GM12878 (cell line): ENCODE measurements at regions not wholly inside any gene's neighbourhood (a gene's known extent, or its start where the extent isn't known, plus 50 kb on each side); places are given as distances from the start of the nearest gene placed in this dataset.

ENCODE experiments used
- ATAC-seq: fragments of 200-7000 bp; cut with Tn5 transposase; 3 replicates; pipeline ENCODE4 v1.9.1; 2020; ENCODE audit warnings: mild to moderate bottlenecking, moderate library complexity
- BruUV-seq: library from RNA; stranded (reverse); fragments of 400-500 nt; replicated peaks from 2 replicates; lab custom pipeline; 2021; lab: Mats Ljungman, UMichigan
- CTCF ChIA-PET: fragments of 300-600 bp; sonication (Branson Sonifier 250); formaldehyde crosslinking; extraction: SDS; loops from one replicate; lab custom pipeline; 2021; ENCODE audit warnings: inconsistent platforms; lab: Yijun Ruan, JAX
- POLR2A ChIA-PET: fragments of 350-600 bp; formaldehyde crosslinking; extraction: SDS; loops from one replicate; lab custom pipeline; 2021; ENCODE audit warnings: inconsistent platforms; lab: Charles Lee
- RAD21 ChIA-PET: fragments of 300-600 bp; sonication (Branson Sonifier 250); formaldehyde crosslinking; loops from one replicate; lab custom pipeline; 2023; ENCODE audit warnings: antibody characterized with exemption; ENCODE audit not compliant: unreplicated experiment; lab: Charles Lee
- SMC1A ChIA-PET: fragments of 300-600 bp; sonication (Branson Sonifier 250); formaldehyde crosslinking; loops from one replicate; lab custom pipeline; 2023; ENCODE audit not compliant: unreplicated experiment, uncharacterized antibody; lab: Charles Lee
- DNase-seq: peaks from one replicate; pipeline ENCODE4 v3.0.0-alpha.2; 2011; ENCODE audit warnings: low read depth, low spot score
- FAIRE-seq: peaks from 3 replicates; lab custom pipeline; 2011; peaks lifted over from hg19 to GRCh38; lab: Jason Lieb, UNC
- H2AFZ ChIP-seq: 2 replicates; pipeline ENCODE4 v1.6.0; 2011; ENCODE audit warnings: low read depth, low read length, control low read depth; ENCODE audit not compliant: control insufficient read depth
- H3K27ac ChIP-seq: 2 replicates; pipeline ENCODE4 v1.5.1; 2011; ENCODE audit warnings: control low read depth; ENCODE audit not compliant: control insufficient read depth, insufficient read depth
- H3K27me3 ChIP-seq, 2 experiments: replicated peaks in 1 of 2; 2 replicates each; pipeline versions ENCODE4 v1.6.0 to v1.6.1; 2011; ENCODE audit warnings: low read length in 1 of 2; ENCODE audit not compliant: control insufficient read depth in 2 of 2, insufficient read depth in 2 of 2
- H3K36me3 ChIP-seq, 2 experiments: 2 replicates each; pipeline ENCODE4 v1.5.1; 2011; ENCODE audit warnings: low read length in 1 of 2; ENCODE audit not compliant: control insufficient read depth in 2 of 2, insufficient read depth in 2 of 2
- H3K4me1 ChIP-seq: 2 replicates; pipeline ENCODE4 v1.6.1; 2011; ENCODE audit warnings: mild to moderate bottlenecking, low read length, moderate library complexity, mixed read lengths; ENCODE audit not compliant: control insufficient read depth, insufficient read depth
- H3K4me2 ChIP-seq: 2 replicates; pipeline ENCODE4 v1.6.0; 2011; ENCODE audit warnings: control low read depth; ENCODE audit not compliant: control insufficient read depth, insufficient read depth
- H3K4me3 ChIP-seq: fragments of 200-600 bp; sonication (generic); 2 replicates; pipeline ENCODE4 v1.5.1; 2016
- H3K79me2 ChIP-seq: 2 replicates; pipeline ENCODE4 v1.6.0; 2011; ENCODE audit warnings: low read length; ENCODE audit not compliant: control insufficient read depth, insufficient read depth
- H3K9ac ChIP-seq: 2 replicates; pipeline ENCODE4 v1.8.0; 2011; ENCODE audit warnings: low read length, control low read depth, mixed read lengths; ENCODE audit not compliant: control insufficient read depth, insufficient read depth
- H3K9me3 ChIP-seq: replicated peaks from 3 replicates; pipeline ENCODE4 v1.5.1; 2011; ENCODE audit warnings: mild to moderate bottlenecking, low read length; ENCODE audit not compliant: control insufficient read depth, insufficient read depth
- H4K20me1 ChIP-seq: 2 replicates; pipeline ENCODE4 v1.6.0; 2011; ENCODE audit not compliant: control insufficient read depth, insufficient read depth
- MAX ChIP-seq: IDR thresholded peaks from 2 replicates; pipeline ENCODE4 v1.6.1; 2012; ENCODE audit warnings: low read depth, low read length, improper control_type of control experiment
- STAT3 ChIP-seq: IDR thresholded peaks from 2 replicates; pipeline ENCODE4 v1.6.1; 2011; ENCODE audit warnings: low read depth, low read length, improper control_type of control experiment
- SUZ12 ChIP-seq: fragments of 200-600 bp; sonication (generic); IDR thresholded peaks from one replicate; pipeline ENCODE4 v1.6.1; 2018; ENCODE audit warnings: antibody characterized with exemption, mild to moderate bottlenecking; ENCODE audit not compliant: unreplicated experiment
- TARDBP ChIP-seq: IDR thresholded peaks from 2 replicates; pipeline ENCODE4 v1.6.1; 2016; ENCODE audit warnings: borderline replicate concordance
- YBX1 ChIP-seq: fragments of 450-650 bp; IDR thresholded peaks from 2 replicates; pipeline ENCODE4 v1.6.1; 2016; ENCODE audit warnings: antibody characterized with exemption
- ZBED1 ChIP-seq: IDR thresholded peaks from 2 replicates; pipeline ENCODE4 v1.6.1; 2016; ENCODE audit warnings: borderline replicate concordance
- ZNF592 ChIP-seq: fragments of 450-650 bp; IDR thresholded peaks from 2 replicates; pipeline ENCODE4 v1.6.1; 2017; ENCODE audit warnings: mild to moderate bottlenecking, moderate library complexity
- WGBS: methylation state at CpG from one replicate; pipeline ENCODE4 v1.1.6; 2016; ENCODE audit warnings: low lambda C conversion rate; ENCODE audit not compliant: insufficient replicate concordance, insufficient coverage; ENCODE audit errors: missing lambda C conversion rate; 5-methylcytosine and 5-hydroxymethylcytosine counted together
- in situ Hi-C: fragments of 300-500 bp; cut with MboI; formaldehyde crosslinking; loops from 9 replicates; pipeline ENCODE4 v1.14.3; 2018; ENCODE audit warnings: mixed read lengths
- intact Hi-C: fragments of 100-400 bp; cut with micrococcal nuclease; formaldehyde crosslinking; loops from one replicate; pipeline ENCODE4 v1.14.2; 2022; ENCODE audit not compliant: unreplicated experiment
- TF ChIP-seq, protein P1 (sequence below): IDR thresholded peaks from 2 replicates; pipeline ENCODE4 v1.6.1; 2011; ENCODE audit warnings: low read depth, low read length, improper control_type of control experiment, borderline replicate concordance

GRCh38 chr10:78696791-78697395 is 371.9 kb upstream of the ZMIZ1 start:
- H4K20me1 ChIP-seq, result no peaks in the 10 kb centered on the region
- FAIRE-seq (no peak), DNase-seq (no peak), ATAC-seq (no peak)
- POLR2A ChIA-PET, result no interaction called here
- no peak overlapping the region for H2AFZ ChIP-seq
- intact Hi-C loops (no loop called here), in situ Hi-C loops (no loop called here)
- H3K79me2 ChIP-seq, result no peaks in the 10 kb centered on the region
- no peaks in the 10 kb centered on the region for H3K9me3 ChIP-seq
- no peak overlapping the region for H3K27ac ChIP-seq
- no peaks in the 10 kb centered on the region for H3K4me1 ChIP-seq
- H3K27me3 ChIP-seq, result no peaks in the 10 kb centered on the region; a peak in 1 of 4 replicates
- H3K9ac ChIP-seq, result no peak overlapping the region
- SMC1A ChIA-PET, result no interaction called here
- no peak overlapping the region for H3K4me2 ChIP-seq
- H3K36me3 ChIP-seq, result no peaks in the 10 kb centered on the region
- no peak for TF ChIP-seq STAT3
- no peak for TF ChIP-seq ZBED1
- TF ChIP-seq ZNF592, result no peak
- no peak for TF ChIP-seq YBX1
- TF ChIP-seq, protein P1, sequence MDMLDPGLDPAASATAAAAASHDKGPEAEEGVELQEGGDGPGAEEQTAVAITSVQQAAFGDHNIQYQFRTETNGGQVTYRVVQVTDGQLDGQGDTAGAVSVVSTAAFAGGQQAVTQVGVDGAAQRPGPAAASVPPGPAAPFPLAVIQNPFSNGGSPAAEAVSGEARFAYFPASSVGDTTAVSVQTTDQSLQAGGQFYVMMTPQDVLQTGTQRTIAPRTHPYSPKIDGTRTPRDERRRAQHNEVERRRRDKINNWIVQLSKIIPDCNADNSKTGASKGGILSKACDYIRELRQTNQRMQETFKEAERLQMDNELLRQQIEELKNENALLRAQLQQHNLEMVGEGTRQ, result no peak
- TF ChIP-seq MAX, result no peak
- no peak for TF ChIP-seq TARDBP
- no peak for TF ChIP-seq SUZ12
- BruUV-seq, result no TSS peak
- RAD21 ChIA-PET, result no interaction called here
- WGBS, result 43% methylated on average over 5 of the region's 5 CpGs
- H3K4me3 ChIP-seq, result no peak overlapping the region
- CTCF ChIA-PET, result interaction anchor here (0.6 kb wide), 1 partner anchor 1964 kb away, joined by 3 read pairs; no protein-coding TSS in a partner anchor
